Osteoblast (primary cell): ENCODE measurements at regions not wholly inside any gene's neighbourhood (a gene's known extent, or its start where the extent isn't known, plus 50 kb on each side); places are given as distances from the start of the nearest gene placed in this dataset.

ENCODE experiments used
- DNase-seq: peaks from one replicate; pipeline ENCODE4 v3.0.0; 2011; ENCODE audit warnings: low spot score, mixed read lengths; ENCODE audit not compliant: insufficient read length; ENCODE audit errors: missing footprints
- H2AFZ ChIP-seq: 2 replicates; pipeline ENCODE4 v1.6.0; 2011; ENCODE audit warnings: mild to moderate bottlenecking, low read length
- H3K27ac ChIP-seq: 2 replicates; pipeline ENCODE4 v1.5.1; 2011; ENCODE audit warnings: mild to moderate bottlenecking, low read depth, low read length, moderate library complexity
- H3K27me3 ChIP-seq: 2 replicates; pipeline ENCODE4 v1.6.0; 2012; ENCODE audit warnings: mild to moderate bottlenecking, control low read depth, inconsistent platforms, low read length, moderate library complexity; ENCODE audit not compliant: insufficient read depth
- H3K36me3 ChIP-seq: 2 replicates; pipeline ENCODE4 v1.5.1; 2011; ENCODE audit warnings: mild to moderate bottlenecking, low read length, control low read depth, moderate library complexity; ENCODE audit not compliant: insufficient read depth
- H3K4me1 ChIP-seq: 2 replicates; pipeline ENCODE4 v1.5.1; 2011; ENCODE audit warnings: mild to moderate bottlenecking, low read length, control low read depth, moderate library complexity; ENCODE audit not compliant: insufficient read depth
- H3K4me2 ChIP-seq: 2 replicates; pipeline ENCODE4 v1.6.0; 2011; ENCODE audit warnings: mild to moderate bottlenecking, low read length; ENCODE audit not compliant: insufficient read depth
- H3K4me3 ChIP-seq: fragments of 200-600 bp; sonication (generic); 3 replicates; pipeline ENCODE4 v1.5.1; 2012; ENCODE audit warnings: mild to moderate bottlenecking, low read length, inconsistent platforms; ENCODE audit not compliant: insufficient read depth
- H3K79me2 ChIP-seq: 2 replicates; pipeline ENCODE4 v1.6.0; 2012; ENCODE audit warnings: mild to moderate bottlenecking, low read length, control low read depth, inconsistent platforms; ENCODE audit not compliant: insufficient read depth
- H3K9me3 ChIP-seq: 2 replicates; pipeline ENCODE4 v1.5.1; 2011; ENCODE audit warnings: low read depth, low read length, control low read depth
- H4K20me1 ChIP-seq: 2 replicates; pipeline ENCODE4 v1.6.0; 2012; ENCODE audit warnings: mild to moderate bottlenecking, low read length, control low read depth; ENCODE audit not compliant: insufficient read depth
- TF ChIP-seq, protein P1 (sequence below): IDR thresholded peaks from 2 replicates; pipeline ENCODE4 v1.5.1; 2011; ENCODE audit warnings: mild to moderate bottlenecking, low read depth, low read length, moderate library complexity; ENCODE audit errors: extremely low read depth

DNA sequence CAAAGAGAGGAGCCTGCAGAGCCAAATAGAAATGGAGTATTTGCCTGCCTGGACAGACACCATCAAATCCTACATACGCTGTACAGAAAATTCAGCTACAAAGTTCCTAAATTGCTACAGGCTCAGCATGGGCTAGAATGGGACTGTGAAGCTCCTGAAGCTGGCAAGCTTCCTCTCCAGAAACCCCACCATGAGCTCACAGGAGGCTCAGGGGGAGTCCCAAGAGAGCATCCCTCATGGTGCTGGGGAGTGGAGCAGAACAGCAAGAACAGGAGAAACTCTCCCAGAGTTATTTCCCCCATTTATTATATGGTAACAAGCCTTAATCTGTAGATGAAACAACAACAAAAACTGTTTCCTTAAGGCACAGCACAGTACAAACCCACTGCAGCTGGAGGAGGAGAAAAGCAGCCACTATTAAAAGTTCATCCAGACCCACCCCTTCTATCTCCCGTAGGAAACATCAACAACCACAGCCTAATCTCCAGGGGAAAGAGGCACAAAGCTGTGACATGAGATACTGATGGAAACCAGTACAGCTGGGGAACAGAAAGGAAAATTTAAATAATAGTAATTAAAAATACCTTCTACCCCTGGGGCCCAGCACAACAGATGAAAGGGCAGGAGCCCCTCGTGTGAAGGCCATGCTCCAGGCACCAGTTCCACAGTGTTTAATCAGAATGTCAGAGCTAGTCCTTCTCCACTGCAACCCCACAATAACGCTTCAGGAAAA is 548.5 kb downstream of the MTRR start:
- TF ChIP-seq, protein P1, sequence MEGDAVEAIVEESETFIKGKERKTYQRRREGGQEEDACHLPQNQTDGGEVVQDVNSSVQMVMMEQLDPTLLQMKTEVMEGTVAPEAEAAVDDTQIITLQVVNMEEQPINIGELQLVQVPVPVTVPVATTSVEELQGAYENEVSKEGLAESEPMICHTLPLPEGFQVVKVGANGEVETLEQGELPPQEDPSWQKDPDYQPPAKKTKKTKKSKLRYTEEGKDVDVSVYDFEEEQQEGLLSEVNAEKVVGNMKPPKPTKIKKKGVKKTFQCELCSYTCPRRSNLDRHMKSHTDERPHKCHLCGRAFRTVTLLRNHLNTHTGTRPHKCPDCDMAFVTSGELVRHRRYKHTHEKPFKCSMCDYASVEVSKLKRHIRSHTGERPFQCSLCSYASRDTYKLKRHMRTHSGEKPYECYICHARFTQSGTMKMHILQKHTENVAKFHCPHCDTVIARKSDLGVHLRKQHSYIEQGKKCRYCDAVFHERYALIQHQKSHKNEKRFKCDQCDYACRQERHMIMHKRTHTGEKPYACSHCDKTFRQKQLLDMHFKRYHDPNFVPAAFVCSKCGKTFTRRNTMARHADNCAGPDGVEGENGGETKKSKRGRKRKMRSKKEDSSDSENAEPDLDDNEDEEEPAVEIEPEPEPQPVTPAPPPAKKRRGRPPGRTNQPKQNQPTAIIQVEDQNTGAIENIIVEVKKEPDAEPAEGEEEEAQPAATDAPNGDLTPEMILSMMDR, result no peak
- H2AFZ ChIP-seq, result no peak overlapping the region

DNA sequence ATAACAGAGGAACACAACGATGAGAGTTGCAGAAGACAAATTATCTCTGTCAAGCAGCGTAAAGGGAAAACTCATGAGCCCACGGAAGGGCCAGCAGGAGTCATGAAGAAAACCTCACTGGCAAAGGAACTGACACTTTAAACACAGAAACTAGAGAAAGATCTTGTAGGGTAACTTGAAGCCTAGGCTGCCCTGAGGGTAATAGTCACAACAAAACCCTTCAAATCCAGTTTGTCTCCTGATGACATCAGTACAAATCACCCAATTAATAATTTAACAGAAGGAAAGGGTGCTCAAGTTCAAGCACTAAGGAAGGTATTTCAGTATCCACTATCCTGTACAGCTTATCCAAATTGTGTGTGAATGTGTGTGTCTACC is 549.1 kb downstream of the MTRR start:
- H3K79me2 ChIP-seq, result no peaks in the 10 kb centered on the region

More for the DNA sequence above, 548.5 kb downstream of the MTRR start:
- no peak overlapping the region for H3K4me3 ChIP-seq
- H3K4me2 ChIP-seq, result no peak overlapping the region
- no peaks in the 10 kb centered on the region for H4K20me1 ChIP-seq
- H3K27ac ChIP-seq, result no peak overlapping the region
- H3K9me3 ChIP-seq, result no peaks in the 10 kb centered on the region
- no peaks in the 10 kb centered on the region for H3K4me1 ChIP-seq
- H3K79me2 ChIP-seq, result no peaks in the 10 kb centered on the region
- H3K36me3 ChIP-seq, result no peaks in the 10 kb centered on the region
- no peaks in the 10 kb centered on the region for H3K27me3 ChIP-seq
- no peak for DNase-seq

DNA sequence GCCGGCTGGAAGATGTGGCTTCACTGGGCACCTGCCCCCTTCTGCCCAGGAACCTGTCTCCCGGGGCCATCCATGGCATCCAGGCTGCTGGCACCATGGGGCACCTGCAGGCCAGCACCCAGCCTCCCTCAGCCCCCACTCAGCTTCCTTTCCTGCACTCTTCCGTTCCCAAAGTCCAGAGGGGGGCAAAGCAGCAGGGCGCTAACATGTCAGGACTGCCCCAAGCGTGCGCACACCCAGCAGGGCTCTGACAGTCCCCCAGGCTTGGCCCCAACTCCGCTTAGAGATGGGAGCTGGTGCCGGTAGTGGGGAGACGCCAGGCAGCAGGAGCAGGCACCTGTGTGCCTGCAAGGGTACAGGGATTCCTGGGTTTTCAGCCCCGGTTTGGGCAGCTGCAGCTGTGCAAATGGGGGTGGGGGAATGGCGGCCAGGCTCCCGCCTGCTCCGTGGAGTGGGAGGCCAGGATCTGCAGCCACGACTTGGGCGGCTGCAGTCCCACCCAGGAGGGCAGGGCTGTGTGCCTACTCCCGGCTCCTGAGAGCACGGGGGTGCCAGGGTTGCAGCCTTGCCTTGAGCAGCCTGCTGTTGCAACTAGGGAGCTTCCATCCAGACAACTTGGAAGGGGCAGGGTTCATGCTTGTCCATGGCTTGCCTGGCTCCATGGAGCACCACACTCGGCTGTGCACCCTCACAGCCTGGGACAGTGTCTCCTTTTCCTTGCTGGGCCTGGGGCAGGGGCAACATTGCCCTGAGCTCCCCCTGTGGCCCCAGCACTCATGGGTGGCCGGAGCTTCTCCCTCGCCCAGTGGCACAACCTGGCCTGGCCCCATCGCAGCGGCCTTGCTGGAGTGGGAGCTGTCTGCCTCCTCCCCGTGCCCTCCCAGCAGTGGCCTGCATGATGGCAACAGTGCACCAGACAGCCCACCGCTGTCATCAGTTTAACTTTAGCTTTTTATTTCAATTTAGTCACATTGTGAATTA is 561.1 kb downstream of the MTRR start:
- no peak overlapping the region for H3K4me2 ChIP-seq
- H3K4me1 ChIP-seq, result no peaks in the 10 kb centered on the region
- no peaks in the 10 kb centered on the region for H3K27me3 ChIP-seq
- no peak overlapping the region for H2AFZ ChIP-seq
- no peaks in the 10 kb centered on the region for H3K36me3 ChIP-seq
- DNase-seq, result peak; percentile 39
- no peaks in the 10 kb centered on the region for H3K9me3 ChIP-seq
- H3K79me2 ChIP-seq, result no peaks in the 10 kb centered on the region
- TF ChIP-seq, protein P1, result no peak
- H3K27ac ChIP-seq, result no peak overlapping the region
- no peak overlapping the region for H3K4me3 ChIP-seq
- H4K20me1 ChIP-seq, result no peaks in the 10 kb centered on the region

More for the DNA sequence above, 549.1 kb downstream of the MTRR start:
- no peaks in the 10 kb centered on the region for H3K4me1 ChIP-seq
- no peak overlapping the region for H2AFZ ChIP-seq
- no peaks in the 10 kb centered on the region for H3K9me3 ChIP-seq
- H4K20me1 ChIP-seq, result no peaks in the 10 kb centered on the region
- no peaks in the 10 kb centered on the region for H3K27me3 ChIP-seq
- TF ChIP-seq, protein P1, result no peak
- no peaks in the 10 kb centered on the region for H3K36me3 ChIP-seq
- DNase-seq, result no peak
- H3K4me2 ChIP-seq, result no peak overlapping the region
- H3K4me3 ChIP-seq, result no peak overlapping the region
- H3K27ac ChIP-seq, result no peak overlapping the region

DNA sequence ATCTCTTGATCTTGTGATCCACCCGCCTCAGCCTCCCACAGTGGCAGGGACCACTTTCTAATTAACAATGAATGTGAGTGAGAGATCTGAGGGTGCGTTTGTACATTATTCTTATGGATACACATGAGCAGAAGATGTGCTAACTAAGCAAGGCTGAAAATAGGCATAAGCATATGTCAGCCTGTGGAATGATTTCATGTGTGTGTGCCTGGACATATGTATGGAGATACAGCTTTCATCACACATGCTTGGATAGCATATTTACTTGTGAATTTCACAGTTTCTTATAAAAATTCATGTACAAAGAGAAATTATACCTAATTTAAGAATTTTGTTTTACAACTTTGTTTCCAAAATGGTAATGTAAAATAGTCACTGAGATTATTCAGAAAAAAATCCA is 565.6 kb downstream of the MTRR start:
- no peak overlapping the region for H3K4me2 ChIP-seq
- TF ChIP-seq, protein P1, result no peak
- H3K36me3 ChIP-seq, result no peaks in the 10 kb centered on the region
- H3K9me3 ChIP-seq, result no peaks in the 10 kb centered on the region
- no peak for DNase-seq
- no peaks in the 10 kb centered on the region for H3K27me3 ChIP-seq
- H3K79me2 ChIP-seq, result no peaks in the 10 kb centered on the region
- H3K27ac ChIP-seq, result no peak overlapping the region
- no peaks in the 10 kb centered on the region for H3K4me1 ChIP-seq
- H3K4me3 ChIP-seq, result no peak overlapping the region
- no peak overlapping the region for H2AFZ ChIP-seq
- H4K20me1 ChIP-seq, result no peaks in the 10 kb centered on the region
